Coronary artery (tissue), 2 donors: ENCODE measurements at regions not wholly inside any gene's neighbourhood (a gene's known extent, or its start where the extent isn't known, plus 50 kb on each side); places are given as distances from the start of the nearest gene placed in this dataset.
A peak's percentile ranks its signal among the peaks of the same experiment; 100 is the strongest.

Source experiments
- DNase-seq: peaks from one replicate; pipeline ENCODE4 v3.0.0-alpha.2; 2017; ENCODE audit warnings: low spot score
- H3K27ac ChIP-seq, 2 donors: fragments of 200-600 bp; sonication (generic); one replicate each; pipeline ENCODE4 v1.5.1; 2016 to 2019
- H3K4me3 ChIP-seq: fragments of 200-600 bp; sonication (generic); 2 replicates; pipeline ENCODE4 v1.5.1; 2016; ENCODE audit warnings: mild to moderate bottlenecking, moderate library complexity
- TF ChIP-seq, protein P1 (sequence below): fragments of 200-600 bp; sonication (generic); IDR thresholded peaks from one replicate; pipeline ENCODE4 v1.5.1; 2019; ENCODE audit warnings: antibody characterized with exemption

DNA sequence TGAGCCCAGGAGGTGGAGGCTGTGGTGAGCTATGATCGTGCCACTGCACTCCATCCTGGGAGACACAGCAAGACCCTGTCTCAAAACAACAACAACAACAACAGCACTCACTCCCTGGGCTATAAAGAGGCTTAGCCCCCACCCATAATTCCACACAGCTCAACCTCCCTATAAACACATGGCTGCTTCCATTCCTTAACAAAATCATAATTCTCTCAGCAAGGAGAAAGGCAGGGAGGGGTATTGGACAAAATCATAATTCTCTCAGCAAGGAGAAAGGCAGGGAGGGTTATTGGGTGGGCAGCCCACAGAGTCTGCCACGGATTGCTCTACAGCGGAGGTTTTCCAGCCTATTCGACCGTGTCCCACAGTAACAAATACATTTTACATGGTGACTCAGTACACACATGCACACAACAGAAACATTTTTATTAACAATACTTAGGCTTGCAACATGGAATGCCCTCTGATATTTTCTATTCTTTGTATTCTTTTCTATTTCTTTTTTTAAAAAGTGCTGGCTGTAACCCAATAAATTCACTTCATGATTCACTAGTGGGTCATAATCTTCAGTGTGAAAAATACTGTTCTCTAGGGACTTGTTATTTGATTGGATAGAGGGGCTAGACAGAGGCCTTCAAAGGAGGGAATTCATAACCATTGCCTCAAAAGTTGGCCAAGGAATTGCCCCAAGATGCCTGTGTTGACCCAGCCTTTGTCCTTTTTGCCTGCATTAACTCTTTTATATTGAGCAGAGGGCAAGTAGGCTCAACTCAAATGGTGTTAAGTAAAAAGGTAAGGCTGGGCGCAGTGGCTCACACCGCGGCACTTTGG lies 50.6 kb upstream of the ZMYND8 start:
- H3K4me3 ChIP-seq = no peak overlapping the region
- no peak overlapping the region for H3K27ac ChIP-seq
- TF ChIP-seq, protein P1, sequence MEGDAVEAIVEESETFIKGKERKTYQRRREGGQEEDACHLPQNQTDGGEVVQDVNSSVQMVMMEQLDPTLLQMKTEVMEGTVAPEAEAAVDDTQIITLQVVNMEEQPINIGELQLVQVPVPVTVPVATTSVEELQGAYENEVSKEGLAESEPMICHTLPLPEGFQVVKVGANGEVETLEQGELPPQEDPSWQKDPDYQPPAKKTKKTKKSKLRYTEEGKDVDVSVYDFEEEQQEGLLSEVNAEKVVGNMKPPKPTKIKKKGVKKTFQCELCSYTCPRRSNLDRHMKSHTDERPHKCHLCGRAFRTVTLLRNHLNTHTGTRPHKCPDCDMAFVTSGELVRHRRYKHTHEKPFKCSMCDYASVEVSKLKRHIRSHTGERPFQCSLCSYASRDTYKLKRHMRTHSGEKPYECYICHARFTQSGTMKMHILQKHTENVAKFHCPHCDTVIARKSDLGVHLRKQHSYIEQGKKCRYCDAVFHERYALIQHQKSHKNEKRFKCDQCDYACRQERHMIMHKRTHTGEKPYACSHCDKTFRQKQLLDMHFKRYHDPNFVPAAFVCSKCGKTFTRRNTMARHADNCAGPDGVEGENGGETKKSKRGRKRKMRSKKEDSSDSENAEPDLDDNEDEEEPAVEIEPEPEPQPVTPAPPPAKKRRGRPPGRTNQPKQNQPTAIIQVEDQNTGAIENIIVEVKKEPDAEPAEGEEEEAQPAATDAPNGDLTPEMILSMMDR = no peak
- no peak for DNase-seq

GRCh38 chr20:47411161-47411560 lies 54.7 kb upstream of the ZMYND8 start:
- DNase-seq = no peak
- Histone ChIP-seq H3K27ac (peak overlapping the region; percentile 67 to 78), H3K4me3 (no peak overlapping the region)
- TF ChIP-seq, protein P1 = no peak

GRCh38 chr20:47412083-47412482 lies 55.6 kb upstream of the ZMYND8 start:
- peak overlapping the region; percentile 67 to 78 for H3K27ac ChIP-seq
- TF ChIP-seq, protein P1 = no peak
- H3K4me3 ChIP-seq = no peak overlapping the region
- DNase-seq = no peak

GRCh38 chr20:47413189-47413588 lies 56.7 kb upstream of the ZMYND8 start:
- DNase-seq = no peak
- Histone ChIP-seq H3K4me3 (no peak overlapping the region), H3K27ac (no peak overlapping the region)
- TF ChIP-seq, protein P1 = no peak

GRCh38 chr20:47417245-47418068 lies 61.0 kb upstream of the ZMYND8 start:
- TF ChIP-seq, protein P1 = no peak
- no peak overlapping the region for H3K27ac ChIP-seq

GRCh38 chr20:47418069-47418757 lies 61.7 kb upstream of the ZMYND8 start:
- H3K4me3 ChIP-seq = no peak overlapping the region
- DNase-seq = no peak
- H3K27ac ChIP-seq = no peak overlapping the region
- TF ChIP-seq, protein P1 = no peak

More at GRCh38 chr20:47417245-47418068, 61.0 kb upstream of the ZMYND8 start:
- H3K4me3 ChIP-seq = no peak overlapping the region
- DNase-seq = no peak
